ENCODE measurements at regions not wholly inside any gene's neighbourhood (a gene's known extent, or its start where the extent isn't known, plus 50 kb on each side); places are given as distances from the start of the nearest gene placed in this dataset.
"Not testable (repeated sequence)": the region's sequence is repeated elsewhere in the genome, so short reads cannot be mapped to it uniquely, and the experiment has no call there.

- no peaks in the 10 kb centered on the region for H3K4me1 Mint-ChIP-seq (ENCODE audit: low read depth)
- DNase-seq (ENCODE audit: low spot score), result no peak
- no peak overlapping the region for H3K4me3 Mint-ChIP-seq (ENCODE audit: unreplicated experiment)
- no peaks in the 10 kb centered on the region for H3K36me3 Mint-ChIP-seq (ENCODE audit: low read depth)
- no peaks in the 10 kb centered on the region for H3K27me3 Mint-ChIP-seq (ENCODE audit: low read depth)
- TF ChIP-seq CTCF (IDR thresholded peaks at IDR 0.05), result no peak
- H3K9me3 Mint-ChIP-seq (ENCODE audit: low read depth), result no peaks in the 10 kb centered on the region
- no peak overlapping the region for H3K27ac Mint-ChIP-seq (ENCODE audit: unreplicated experiment)
Observed at GRCh38 chr4:82104578-82104977, 269.2 kb downstream of the HNRNPD start.

GRCh38 chr4:82099928-82100579 lies 273.7 kb downstream of the HNRNPD start:
- no peak for DNase-seq (ENCODE audit: low spot score)
- Mint-ChIP-seq H3K27me3 (ENCODE audit: low read depth) (peaks cover 2% of the 10 kb centered on the region), H3K4me1 (ENCODE audit: low read depth) (no peaks in the 10 kb centered on the region), H3K27ac (ENCODE audit: unreplicated experiment) (no peak overlapping the region), H3K36me3 (ENCODE audit: low read depth) (no peaks in the 10 kb centered on the region), H3K9me3 (ENCODE audit: low read depth) (no peaks in the 10 kb centered on the region), H3K4me3 (ENCODE audit: unreplicated experiment) (no peak overlapping the region)
- TF ChIP-seq CTCF (IDR thresholded peaks at IDR 0.05), result no peak

GRCh38 chr4:82097504-82097903 lies 276.3 kb downstream of the HNRNPD start:
- Mint-ChIP-seq H3K27me3 (ENCODE audit: low read depth) (peaks cover 5% of the 10 kb centered on the region), H3K27ac (ENCODE audit: unreplicated experiment) (no peak overlapping the region), H3K4me1 (ENCODE audit: low read depth) (no peaks in the 10 kb centered on the region), H3K36me3 (ENCODE audit: low read depth) (no peaks in the 10 kb centered on the region), H3K9me3 (ENCODE audit: low read depth) (no peaks in the 10 kb centered on the region), H3K4me3 (ENCODE audit: unreplicated experiment) (no peak overlapping the region)
- TF ChIP-seq CTCF (IDR thresholded peaks at IDR 0.05), result no peak
- no peak for DNase-seq (ENCODE audit: low spot score)

GRCh38 chr4:82090717-82091116 lies 283.1 kb downstream of the HNRNPD start:
- Mint-ChIP-seq H3K4me1 (ENCODE audit: low read depth) (no peaks in the 10 kb centered on the region), H3K27me3 (ENCODE audit: low read depth) (peaks cover 9% of the 10 kb centered on the region), H3K27ac (ENCODE audit: unreplicated experiment) (no peak overlapping the region), H3K36me3 (ENCODE audit: low read depth) (no peaks in the 10 kb centered on the region), H3K9me3 (ENCODE audit: low read depth) (peaks cover 9% of the 10 kb centered on the region), H3K4me3 (ENCODE audit: unreplicated experiment) (no peak overlapping the region)
- no peak for DNase-seq (ENCODE audit: low spot score)
- TF ChIP-seq CTCF (IDR thresholded peaks at IDR 0.05), result no peak

GRCh38 chr4:82084747-82085146 lies 289.0 kb downstream of the HNRNPD start:
- peaks cover 9% of the 10 kb centered on the region for H3K9me3 Mint-ChIP-seq (ENCODE audit: low read depth)
- H3K36me3 Mint-ChIP-seq (ENCODE audit: low read depth), result no peaks in the 10 kb centered on the region
- no peak overlapping the region for H3K4me3 Mint-ChIP-seq (ENCODE audit: unreplicated experiment)
- no peak for DNase-seq (ENCODE audit: low spot score)
- no peaks in the 10 kb centered on the region for H3K4me1 Mint-ChIP-seq (ENCODE audit: low read depth)
- H3K27me3 Mint-ChIP-seq (ENCODE audit: low read depth), result peaks cover 1% of the 10 kb centered on the region
- no peak overlapping the region for H3K27ac Mint-ChIP-seq (ENCODE audit: unreplicated experiment)
- TF ChIP-seq CTCF (IDR thresholded peaks at IDR 0.05), result no peak

- not testable (repeated sequence) for H3K27ac Mint-ChIP-seq (ENCODE audit: unreplicated experiment); H3K27me3 Mint-ChIP-seq (ENCODE audit: low read depth); H3K9me3 Mint-ChIP-seq (ENCODE audit: low read depth); H3K36me3 Mint-ChIP-seq (ENCODE audit: low read depth); H3K4me3 Mint-ChIP-seq (ENCODE audit: unreplicated experiment); DNase-seq (ENCODE audit: low spot score); H3K4me1 Mint-ChIP-seq (ENCODE audit: low read depth)
Observed at GRCh38 chr4:82077471-82077995, 296.3 kb downstream of the HNRNPD start.

Measured in chondrocyte (in vitro differentiated cells).